Spleen (tissue), 7 donors: ENCODE measurements at regions not wholly inside any gene's neighbourhood (a gene's known extent, or its start where the extent isn't known, plus 50 kb on each side); places are given as distances from the start of the nearest gene placed in this dataset.

Experiments
- POLR2AphosphoS5 ChIP-seq, 3 donors: sonication (generic); formaldehyde crosslinking; IDR thresholded peaks; one replicate each; pipeline ENCODE4 v1.5.1; 2017; ENCODE audit warnings: antibody characterized with exemption in 3 of 3
- TF ChIP-seq, protein P1 (sequence below), 11 experiments: fragments of 200-600 bp in 7 of 11; fragments of 450-650 bp in 4 of 11; sonication (generic) in 4 of 11; IDR thresholded peaks in 8 of 11; conservative IDR thresholded peaks in 3 of 11; 1 replicate in 7 of 11; 2 replicates in 4 of 11; pipeline versions ENCODE4 v1.4.0 to v1.8.0; 2016 to 2021; ENCODE audit warnings: antibody characterized with exemption in 11 of 11, inconsistent platforms in 4 of 11, mild to moderate bottlenecking in 1 of 11
- donor health status: DM: no; HTN: no; CAD: no; lungs with moderate emphysema.
- donor health status: DM: no; HTN: no; CAD: no.
- donor health status: DM: no; HTN: no; CAD: no.

DNA sequence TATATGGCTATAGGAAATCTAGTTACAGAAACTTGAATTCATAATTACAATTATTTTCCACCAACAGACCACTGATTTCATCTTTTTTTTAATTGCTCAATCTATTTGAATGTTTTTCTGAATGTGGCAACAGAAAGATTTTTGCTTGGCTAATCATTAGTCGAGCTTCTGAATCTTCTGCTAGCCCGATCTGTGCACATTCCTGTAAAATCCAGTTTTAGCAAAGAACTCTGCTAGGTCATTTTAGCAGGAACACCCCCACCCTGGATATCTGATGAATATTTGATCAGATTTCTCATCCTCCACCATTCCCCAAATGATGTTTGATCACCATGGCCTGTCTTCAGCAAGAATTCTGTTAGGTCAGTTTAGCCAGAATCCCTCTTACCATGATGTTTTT is 176.3 kb downstream of the LEPR start:
- TF ChIP-seq, protein P1, sequence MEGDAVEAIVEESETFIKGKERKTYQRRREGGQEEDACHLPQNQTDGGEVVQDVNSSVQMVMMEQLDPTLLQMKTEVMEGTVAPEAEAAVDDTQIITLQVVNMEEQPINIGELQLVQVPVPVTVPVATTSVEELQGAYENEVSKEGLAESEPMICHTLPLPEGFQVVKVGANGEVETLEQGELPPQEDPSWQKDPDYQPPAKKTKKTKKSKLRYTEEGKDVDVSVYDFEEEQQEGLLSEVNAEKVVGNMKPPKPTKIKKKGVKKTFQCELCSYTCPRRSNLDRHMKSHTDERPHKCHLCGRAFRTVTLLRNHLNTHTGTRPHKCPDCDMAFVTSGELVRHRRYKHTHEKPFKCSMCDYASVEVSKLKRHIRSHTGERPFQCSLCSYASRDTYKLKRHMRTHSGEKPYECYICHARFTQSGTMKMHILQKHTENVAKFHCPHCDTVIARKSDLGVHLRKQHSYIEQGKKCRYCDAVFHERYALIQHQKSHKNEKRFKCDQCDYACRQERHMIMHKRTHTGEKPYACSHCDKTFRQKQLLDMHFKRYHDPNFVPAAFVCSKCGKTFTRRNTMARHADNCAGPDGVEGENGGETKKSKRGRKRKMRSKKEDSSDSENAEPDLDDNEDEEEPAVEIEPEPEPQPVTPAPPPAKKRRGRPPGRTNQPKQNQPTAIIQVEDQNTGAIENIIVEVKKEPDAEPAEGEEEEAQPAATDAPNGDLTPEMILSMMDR (IDR thresholded peaks at IDR 0.05 in 8 of 11, conservative IDR thresholded peaks at IDR 0.05 in 3 of 11): no peak
- no peak for TF ChIP-seq POLR2AphosphoS5 (IDR thresholded peaks at IDR 0.05)
